ENCODE measurements at regions not wholly inside any gene's neighbourhood (a gene's known extent, or its start where the extent isn't known, plus 50 kb on each side); places are given as distances from the start of the nearest gene placed in this dataset.

- Histone ChIP-seq H3K36me3 (ENCODE audit: insufficient read depth, low read length) (no peaks in the 10 kb centered on the region), H3K9me3 (ENCODE audit: control insufficient read depth in 1 of 2, low read length in 2 of 2) (no peaks in the 10 kb centered on the region), H3K27ac (ENCODE audit: low read depth, low read length) (no peak overlapping the region), H3K4me3 (ENCODE audit: low read length in 2 of 2) (no peak overlapping the region), H3K4me1 (ENCODE audit: insufficient read depth, low read length) (no peaks in the 10 kb centered on the region), H3K27me3 (ENCODE audit: insufficient read depth, low read length) (no peaks in the 10 kb centered on the region)
- ChIA-PET POLR2A (ENCODE audit: partially characterized antibody) (no interaction called here), CTCF (ENCODE audit: partially characterized antibody) (no interaction called here)
- H3K27ac Mint-ChIP-seq: no peak overlapping the region
- DNase-seq: no peak
- no peaks in the 10 kb centered on the region for H3K4me1 Mint-ChIP-seq
- peaks cover 1 to 13% (median 5%) of the 10 kb centered on the region in 8 donors for H3K9me3 Mint-ChIP-seq
- no peaks in the 10 kb centered on the region for H3K36me3 Mint-ChIP-seq
- H3K27me3 Mint-ChIP-seq: no peaks in the 10 kb centered on the region
- intact Hi-C loops (cut with micrococcal nuclease): no loop called here
- H3K4me3 Mint-ChIP-seq: no peak overlapping the region
Observed at GRCh38 chr5:43985411-43985810, 382.4 kb downstream of the NNT start.

- no peak overlapping the region for H3K4me3 ChIP-seq (ENCODE audit: low read length in 2 of 2)
- no peaks in the 10 kb centered on the region for H3K4me1 ChIP-seq (ENCODE audit: insufficient read depth, low read length)
- no peak overlapping the region for H3K27ac ChIP-seq (ENCODE audit: low read depth, low read length)
- intact Hi-C loops (cut with micrococcal nuclease): no loop called here
- H3K4me1 Mint-ChIP-seq: no peaks in the 10 kb centered on the region
- no peaks in the 10 kb centered on the region for H3K27me3 Mint-ChIP-seq
- H3K27me3 ChIP-seq (ENCODE audit: insufficient read depth, low read length): no peaks in the 10 kb centered on the region
- H3K9me3 Mint-ChIP-seq: peaks cover 5 to 27% (median 9%) of the 10 kb centered on the region in 8 donors
- no peak overlapping the region for H3K27ac Mint-ChIP-seq
- POLR2A ChIA-PET (ENCODE audit: partially characterized antibody): no interaction called here
- no peak for DNase-seq
- CTCF ChIA-PET (ENCODE audit: partially characterized antibody): no interaction called here
- no peaks in the 10 kb centered on the region for H3K36me3 Mint-ChIP-seq
- H3K9me3 ChIP-seq (ENCODE audit: control insufficient read depth in 1 of 2, low read length in 2 of 2): no peaks in the 10 kb centered on the region
- H3K4me3 Mint-ChIP-seq: no peak overlapping the region
- H3K36me3 ChIP-seq (ENCODE audit: insufficient read depth, low read length): no peaks in the 10 kb centered on the region
Observed at GRCh38 chr5:43981556-43981955, 378.6 kb downstream of the NNT start.

GRCh38 chr5:43973908-43974307, 370.9 kb downstream of the NNT start:
- no peaks in the 10 kb centered on the region for H3K27me3 Mint-ChIP-seq
- DNase-seq: no peak
- POLR2A ChIA-PET (ENCODE audit: partially characterized antibody): no interaction called here
- CTCF ChIA-PET (ENCODE audit: partially characterized antibody): no interaction called here
- H3K4me3 ChIP-seq (ENCODE audit: low read length in 2 of 2): no peak overlapping the region
- no peak overlapping the region for H3K4me3 Mint-ChIP-seq
- H3K27ac ChIP-seq (ENCODE audit: low read depth, low read length): no peak overlapping the region
- H3K9me3 ChIP-seq (ENCODE audit: control insufficient read depth in 1 of 2, low read length in 2 of 2): no peaks in the 10 kb centered on the region
- H3K9me3 Mint-ChIP-seq: peaks cover 0 to 10% (median 5%) of the 10 kb centered on the region in 8 donors
- no peak overlapping the region for H3K27ac Mint-ChIP-seq
- H3K4me1 ChIP-seq (ENCODE audit: insufficient read depth, low read length): no peaks in the 10 kb centered on the region
- no peaks in the 10 kb centered on the region for H3K36me3 Mint-ChIP-seq
- intact Hi-C loops (cut with micrococcal nuclease): no loop called here
- no peaks in the 10 kb centered on the region for H3K36me3 ChIP-seq (ENCODE audit: insufficient read depth, low read length)
- H3K27me3 ChIP-seq (ENCODE audit: insufficient read depth, low read length): no peaks in the 10 kb centered on the region
- no peaks in the 10 kb centered on the region for H3K4me1 Mint-ChIP-seq

- no peaks in the 10 kb centered on the region for H3K36me3 Mint-ChIP-seq
- DNase-seq: no peak
- H3K27ac ChIP-seq (ENCODE audit: low read depth, low read length): no peak overlapping the region
- intact Hi-C loops (cut with micrococcal nuclease): no loop called here
- H3K9me3 ChIP-seq (ENCODE audit: control insufficient read depth in 1 of 2, low read length in 2 of 2): no peaks in the 10 kb centered on the region
- H3K4me3 ChIP-seq (ENCODE audit: low read length in 2 of 2): no peak overlapping the region
- ChIA-PET CTCF (ENCODE audit: partially characterized antibody) (no interaction called here), POLR2A (ENCODE audit: partially characterized antibody) (no interaction called here)
- no peaks in the 10 kb centered on the region for H3K27me3 Mint-ChIP-seq
- H3K9me3 Mint-ChIP-seq: peaks cover 0 to 10% (median 6%) of the 10 kb centered on the region in 8 donors
- H3K4me1 Mint-ChIP-seq: no peaks in the 10 kb centered on the region
- H3K36me3 ChIP-seq (ENCODE audit: insufficient read depth, low read length): no peaks in the 10 kb centered on the region
- H3K4me1 ChIP-seq (ENCODE audit: insufficient read depth, low read length): no peaks in the 10 kb centered on the region
- no peaks in the 10 kb centered on the region for H3K27me3 ChIP-seq (ENCODE audit: insufficient read depth, low read length)
- H3K27ac Mint-ChIP-seq: no peak overlapping the region
- no peak overlapping the region for H3K4me3 Mint-ChIP-seq
Observed at GRCh38 chr5:43973318-43973717, 370.3 kb downstream of the NNT start.

GRCh38 chr5:43967165-43967564, 364.2 kb downstream of the NNT start:
- intact Hi-C loops (cut with micrococcal nuclease): no loop called here
- H3K36me3 Mint-ChIP-seq: no peaks in the 10 kb centered on the region
- H3K27me3 ChIP-seq (ENCODE audit: insufficient read depth, low read length): no peaks in the 10 kb centered on the region
- no peak overlapping the region for H3K4me3 Mint-ChIP-seq
- H3K9me3 Mint-ChIP-seq: peaks cover 2 to 21% (median 6%) of the 10 kb centered on the region in 8 donors
- no peak overlapping the region for H3K27ac Mint-ChIP-seq
- H3K27me3 Mint-ChIP-seq: no peaks in the 10 kb centered on the region
- no peak for DNase-seq
- H3K36me3 ChIP-seq (ENCODE audit: insufficient read depth, low read length): no peaks in the 10 kb centered on the region
- H3K4me3 ChIP-seq (ENCODE audit: low read length in 2 of 2): no peak overlapping the region
- no peaks in the 10 kb centered on the region for H3K4me1 ChIP-seq (ENCODE audit: insufficient read depth, low read length)
- CTCF ChIA-PET (ENCODE audit: partially characterized antibody): no interaction called here
- POLR2A ChIA-PET (ENCODE audit: partially characterized antibody): no interaction called here
- H3K9me3 ChIP-seq (ENCODE audit: control insufficient read depth in 1 of 2, low read length in 2 of 2): no peaks in the 10 kb centered on the region
- no peak overlapping the region for H3K27ac ChIP-seq (ENCODE audit: low read depth, low read length)
- H3K4me1 Mint-ChIP-seq: no peaks in the 10 kb centered on the region

- no peaks in the 10 kb centered on the region for H3K36me3 Mint-ChIP-seq
- Histone ChIP-seq H3K27me3 (ENCODE audit: insufficient read depth, low read length) (no peaks in the 10 kb centered on the region), H3K27ac (ENCODE audit: low read depth, low read length) (no peak overlapping the region), H3K36me3 (ENCODE audit: insufficient read depth, low read length) (no peaks in the 10 kb centered on the region), H3K9me3 (ENCODE audit: control insufficient read depth in 1 of 2, low read length in 2 of 2) (no peaks in the 10 kb centered on the region), H3K4me1 (ENCODE audit: insufficient read depth, low read length) (no peaks in the 10 kb centered on the region), H3K4me3 (ENCODE audit: low read length in 2 of 2) (no peak overlapping the region)
- intact Hi-C loops (cut with micrococcal nuclease): no loop called here
- peaks cover 0 to 29% (median 9%) of the 10 kb centered on the region in 8 donors for H3K9me3 Mint-ChIP-seq
- no peak overlapping the region for H3K27ac Mint-ChIP-seq
- ChIA-PET POLR2A (ENCODE audit: partially characterized antibody) (no interaction called here), CTCF (ENCODE audit: partially characterized antibody) (no interaction called here)
- H3K4me1 Mint-ChIP-seq: no peaks in the 10 kb centered on the region
- H3K27me3 Mint-ChIP-seq: no peaks in the 10 kb centered on the region
- no peak overlapping the region for H3K4me3 Mint-ChIP-seq
- DNase-seq: no peak
Observed at GRCh38 chr5:43959144-43959543, 356.2 kb downstream of the NNT start.

GRCh38 chr5:43947935-43948334, 345.0 kb downstream of the NNT start:
- no peak overlapping the region for H3K4me3 ChIP-seq (ENCODE audit: low read length in 2 of 2)
- POLR2A ChIA-PET (ENCODE audit: partially characterized antibody): no interaction called here
- no peak for DNase-seq

GRCh38 chr5:43941806-43942205, 338.8 kb downstream of the NNT start:
- Mint-ChIP-seq H3K4me1 (no peaks in the 10 kb centered on the region), H3K9me3 (peaks cover 2 to 31% (median 12%) of the 10 kb centered on the region in 8 donors), H3K27ac (no peak overlapping the region), H3K4me3 (no peak overlapping the region), H3K36me3 (no peaks in the 10 kb centered on the region), H3K27me3 (no peaks in the 10 kb centered on the region)
- no peaks in the 10 kb centered on the region for H3K9me3 ChIP-seq (ENCODE audit: control insufficient read depth in 1 of 2, low read length in 2 of 2)
- no peak for DNase-seq
- ChIA-PET CTCF (ENCODE audit: partially characterized antibody) (no interaction called here), POLR2A (ENCODE audit: partially characterized antibody) (no interaction called here)
- intact Hi-C loops (cut with micrococcal nuclease): no loop called here
- no peak overlapping the region for H3K27ac ChIP-seq (ENCODE audit: low read depth, low read length)
- H3K36me3 ChIP-seq (ENCODE audit: insufficient read depth, low read length): no peaks in the 10 kb centered on the region
- H3K4me3 ChIP-seq (ENCODE audit: low read length in 2 of 2): no peak overlapping the region
- H3K4me1 ChIP-seq (ENCODE audit: insufficient read depth, low read length): no peaks in the 10 kb centered on the region
- no peaks in the 10 kb centered on the region for H3K27me3 ChIP-seq (ENCODE audit: insufficient read depth, low read length)

More at GRCh38 chr5:43947935-43948334, 345.0 kb downstream of the NNT start:
- intact Hi-C loops (cut with micrococcal nuclease): no loop called here
- CTCF ChIA-PET (ENCODE audit: partially characterized antibody): no interaction called here
- H3K27ac Mint-ChIP-seq: no peak overlapping the region
- peaks cover 0 to 17% (median 12%) of the 10 kb centered on the region in 8 donors for H3K9me3 Mint-ChIP-seq
- Histone ChIP-seq H3K27ac (ENCODE audit: low read depth, low read length) (no peak overlapping the region), H3K9me3 (ENCODE audit: control insufficient read depth in 1 of 2, low read length in 2 of 2) (no peaks in the 10 kb centered on the region), H3K27me3 (ENCODE audit: insufficient read depth, low read length) (no peaks in the 10 kb centered on the region), H3K36me3 (ENCODE audit: insufficient read depth, low read length) (no peaks in the 10 kb centered on the region), H3K4me1 (ENCODE audit: insufficient read depth, low read length) (no peaks in the 10 kb centered on the region)
- H3K36me3 Mint-ChIP-seq: no peaks in the 10 kb centered on the region
- H3K27me3 Mint-ChIP-seq: no peaks in the 10 kb centered on the region
- no peak overlapping the region for H3K4me3 Mint-ChIP-seq
- no peaks in the 10 kb centered on the region for H3K4me1 Mint-ChIP-seq

Measured in CD4-positive, alpha-beta memory T cell (primary cell).